ENCODE measurements at regions not wholly inside any gene's neighbourhood (a gene's known extent, or its start where the extent isn't known, plus 50 kb on each side); places are given as distances from the start of the nearest gene placed in this dataset.
"Not testable (repeated sequence)": the region's sequence is repeated elsewhere in the genome, so short reads cannot be mapped to it uniquely, and the experiment has no call there.

- no peak overlapping the region for H3K4me3 Mint-ChIP-seq (ENCODE audit: unreplicated experiment)
- H3K4me1 Mint-ChIP-seq (ENCODE audit: low read depth), result no peaks in the 10 kb centered on the region
- H3K27ac Mint-ChIP-seq (ENCODE audit: unreplicated experiment), result no peak overlapping the region
- peaks cover 43% of the 10 kb centered on the region for H3K9me3 Mint-ChIP-seq (ENCODE audit: low read depth)
- no peaks in the 10 kb centered on the region for H3K36me3 Mint-ChIP-seq (ENCODE audit: low read depth)
- H3K27me3 Mint-ChIP-seq (ENCODE audit: low read depth), result no peaks in the 10 kb centered on the region
- no peak for DNase-seq (ENCODE audit: low spot score)
- TF ChIP-seq CTCF (IDR thresholded peaks at IDR 0.05), result no peak
These were observed 1564.1 kb upstream of the DDX18 start for GRCh38 chr2:116250376-116250775.

- H3K4me1 Mint-ChIP-seq (ENCODE audit: low read depth), result no peaks in the 10 kb centered on the region
- H3K27me3 Mint-ChIP-seq (ENCODE audit: low read depth), result no peaks in the 10 kb centered on the region
- H3K27ac Mint-ChIP-seq (ENCODE audit: unreplicated experiment), result no peak overlapping the region
- no peaks in the 10 kb centered on the region for H3K36me3 Mint-ChIP-seq (ENCODE audit: low read depth)
- TF ChIP-seq CTCF (IDR thresholded peaks at IDR 0.05), result no peak
- H3K9me3 Mint-ChIP-seq (ENCODE audit: low read depth), result peaks cover 42% of the 10 kb centered on the region
- no peak overlapping the region for H3K4me3 Mint-ChIP-seq (ENCODE audit: unreplicated experiment)
- no peak for DNase-seq (ENCODE audit: low spot score)
These were observed 1549.6 kb upstream of the DDX18 start for GRCh38 chr2:116264872-116265271.

- Mint-ChIP-seq H3K4me3 (ENCODE audit: unreplicated experiment) (no peak overlapping the region), H3K27ac (ENCODE audit: unreplicated experiment) (no peak overlapping the region), H3K9me3 (ENCODE audit: low read depth) (peaks cover 19% of the 10 kb centered on the region), H3K4me1 (ENCODE audit: low read depth) (no peaks in the 10 kb centered on the region), H3K36me3 (ENCODE audit: low read depth) (no peaks in the 10 kb centered on the region), H3K27me3 (ENCODE audit: low read depth) (no peaks in the 10 kb centered on the region)
- no peak for DNase-seq (ENCODE audit: low spot score)
- no peak for TF ChIP-seq CTCF (IDR thresholded peaks at IDR 0.05)
These were observed 1545.5 kb upstream of the DDX18 start for GRCh38 chr2:116269040-116269439.

- Mint-ChIP-seq H3K4me1 (ENCODE audit: low read depth) (no peaks in the 10 kb centered on the region), H3K27ac (ENCODE audit: unreplicated experiment) (no peak overlapping the region), H3K9me3 (ENCODE audit: low read depth) (peaks cover 11% of the 10 kb centered on the region), H3K4me3 (ENCODE audit: unreplicated experiment) (no peak overlapping the region), H3K27me3 (ENCODE audit: low read depth) (no peaks in the 10 kb centered on the region), H3K36me3 (ENCODE audit: low read depth) (no peaks in the 10 kb centered on the region)
- DNase-seq (ENCODE audit: low spot score), result no peak
- no peak for TF ChIP-seq CTCF (IDR thresholded peaks at IDR 0.05)
These were observed 1510.2 kb upstream of the DDX18 start for GRCh38 chr2:116304328-116304727.

GRCh38 chr2:116317111-116317510 lies 1497.4 kb upstream of the DDX18 start:
- no peak for DNase-seq (ENCODE audit: low spot score)
- Mint-ChIP-seq H3K9me3 (ENCODE audit: low read depth) (no peaks in the 10 kb centered on the region), H3K4me3 (ENCODE audit: unreplicated experiment) (no peak overlapping the region), H3K27ac (ENCODE audit: unreplicated experiment) (no peak overlapping the region), H3K4me1 (ENCODE audit: low read depth) (no peaks in the 10 kb centered on the region), H3K36me3 (ENCODE audit: low read depth) (no peaks in the 10 kb centered on the region), H3K27me3 (ENCODE audit: low read depth) (peaks cover 1% of the 10 kb centered on the region)
- no peak for TF ChIP-seq CTCF (IDR thresholded peaks at IDR 0.05)

- not testable (repeated sequence) for H3K4me1 Mint-ChIP-seq (ENCODE audit: low read depth); H3K27ac Mint-ChIP-seq (ENCODE audit: unreplicated experiment); H3K4me3 Mint-ChIP-seq (ENCODE audit: unreplicated experiment); H3K36me3 Mint-ChIP-seq (ENCODE audit: low read depth); DNase-seq (ENCODE audit: low spot score); H3K27me3 Mint-ChIP-seq (ENCODE audit: low read depth); H3K9me3 Mint-ChIP-seq (ENCODE audit: low read depth)
These were observed 1495.9 kb upstream of the DDX18 start for GRCh38 chr2:116318551-116318950.
